ENCODE measurements at regions not wholly inside any gene's neighbourhood (a gene's known extent, or its start where the extent isn't known, plus 50 kb on each side); places are given as distances from the start of the nearest gene placed in this dataset.

GRCh38 chr20:10805764-10806163, 132.0 kb upstream of the JAG1 start:
- no peak for DNase-seq (ENCODE audit: low read depth, low spot score)

GRCh38 chr20:10806539-10806938, 132.7 kb upstream of the JAG1 start:
- DNase-seq (ENCODE audit: low read depth, low spot score), result no peak

- no peak for DNase-seq (ENCODE audit: low read depth, low spot score)
Observed at GRCh38 chr20:10807013-10807412, 133.2 kb upstream of the JAG1 start.

- DNase-seq (ENCODE audit: low read depth, low spot score), result no peak
Observed at GRCh38 chr20:10812759-10813327, 139.0 kb upstream of the JAG1 start.

- no peak for DNase-seq (ENCODE audit: low read depth, low spot score)
Observed at GRCh38 chr20:10823585-10823984, 149.8 kb upstream of the JAG1 start.

- no peak for DNase-seq (ENCODE audit: low read depth, low spot score)
Observed at GRCh38 chr20:10824750-10825500, 151.1 kb upstream of the JAG1 start.

- no peak for DNase-seq (ENCODE audit: low read depth, low spot score)
Observed at GRCh38 chr20:10826111-10826510, 152.3 kb upstream of the JAG1 start.

- DNase-seq (ENCODE audit: low read depth, low spot score), result no peak
Observed at GRCh38 chr20:10828180-10828579, 154.4 kb upstream of the JAG1 start.

GRCh38 chr20:10832141-10832540, 158.3 kb upstream of the JAG1 start:
- DNase-seq (ENCODE audit: low read depth, low spot score), result no peak

- peak; percentile 42 for DNase-seq (ENCODE audit: low read depth, low spot score)
Observed at GRCh38 chr20:10837901-10838300, 164.1 kb upstream of the JAG1 start.

- DNase-seq (ENCODE audit: low read depth, low spot score), result no peak
Observed at GRCh38 chr20:10842116-10842515, 168.3 kb upstream of the JAG1 start.

GRCh38 chr20:10843146-10843711, 169.4 kb upstream of the JAG1 start:
- DNase-seq (ENCODE audit: low read depth, low spot score), result no peak

- no peak for DNase-seq (ENCODE audit: low read depth, low spot score)
Observed at GRCh38 chr20:10846766-10847165, 173.0 kb upstream of the JAG1 start.

GRCh38 chr20:10848810-10849370, 175.1 kb upstream of the JAG1 start:
- peak; percentile 88 for DNase-seq (ENCODE audit: low read depth, low spot score)

- peak; percentile 53 for DNase-seq (ENCODE audit: low read depth, low spot score)
Observed at GRCh38 chr20:10853176-10853575, 179.4 kb upstream of the JAG1 start.

- DNase-seq (ENCODE audit: low read depth, low spot score), result no peak
Observed at GRCh38 chr20:10853731-10854130, 179.9 kb upstream of the JAG1 start.

- no peak for DNase-seq (ENCODE audit: low read depth, low spot score)
Observed at GRCh38 chr20:10854976-10855375, 181.2 kb upstream of the JAG1 start.

- no peak for DNase-seq (ENCODE audit: low read depth, low spot score)
Observed at GRCh38 chr20:10855778-10856177, 182.0 kb upstream of the JAG1 start.

- no peak for DNase-seq (ENCODE audit: low read depth, low spot score)
Observed at GRCh38 chr20:10856237-10857015, 182.6 kb upstream of the JAG1 start.

- peak; percentile 83 for DNase-seq (ENCODE audit: low read depth, low spot score)
Observed at GRCh38 chr20:10857352-10858070, 183.7 kb upstream of the JAG1 start.

- DNase-seq (ENCODE audit: low read depth, low spot score), result peak; percentile 70
Observed at GRCh38 chr20:10861090-10861489, 187.3 kb upstream of the JAG1 start.

Measured in astrocyte of the hippocampus (primary cell).